ENCODE measurements at regions not wholly inside any gene's neighbourhood (a gene's known extent, or its start where the extent isn't known, plus 50 kb on each side); places are given as distances from the start of the nearest gene placed in this dataset.

- no peak for DNase-seq
Measured at GRCh38 chr2:5921081-5921642, 229.0 kb downstream of the SOX11 start.

DNA sequence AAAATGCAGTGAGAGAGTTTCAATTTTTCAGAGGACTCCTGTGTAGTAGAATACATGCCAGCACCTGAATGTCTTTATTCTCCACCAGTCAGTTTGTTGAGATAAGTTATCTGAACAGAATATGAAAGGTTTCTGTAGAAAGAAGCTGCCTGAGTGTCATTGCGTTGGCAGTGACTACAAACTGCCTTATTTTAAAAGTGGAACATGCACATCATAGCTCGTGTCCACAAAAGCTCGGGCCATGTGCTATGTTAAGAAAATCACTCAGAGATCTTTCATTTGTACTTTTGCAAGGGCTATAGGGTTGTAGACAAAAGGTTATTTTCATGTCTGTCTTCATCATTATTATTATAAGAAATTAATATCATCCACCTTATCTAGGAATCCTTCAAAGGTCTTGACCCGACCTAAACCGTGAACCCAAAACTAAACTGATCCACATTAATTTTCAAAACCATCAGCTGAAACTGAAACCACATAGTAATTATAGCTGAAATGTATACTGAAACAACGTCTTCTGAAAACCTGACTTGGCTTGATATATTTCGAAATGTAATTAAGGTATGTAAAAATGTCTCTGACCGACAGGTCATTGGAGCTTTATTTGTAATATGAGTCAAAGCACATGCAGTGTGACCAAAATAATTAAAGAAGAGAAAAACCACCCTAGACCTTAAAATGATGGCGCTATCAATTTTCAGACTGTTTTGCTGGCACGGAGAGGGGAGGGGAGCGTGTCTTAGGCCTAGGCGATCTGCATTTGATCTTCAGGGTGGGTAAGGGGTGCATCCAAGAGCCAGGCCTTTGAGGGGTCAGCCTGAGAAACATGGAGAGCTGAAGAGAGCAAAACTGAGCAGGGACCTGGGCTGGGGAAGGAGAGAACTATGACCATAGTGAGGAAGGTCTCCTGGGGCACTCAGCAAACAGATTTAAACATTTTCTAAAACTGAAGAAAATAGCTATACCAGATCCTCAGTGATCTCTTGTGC lies 232.1 kb downstream of the SOX11 start:
- DNase-seq, result no peak

- DNase-seq, result no peak
Measured at GRCh38 chr2:5925604-5926003, 233.4 kb downstream of the SOX11 start.

DNA sequence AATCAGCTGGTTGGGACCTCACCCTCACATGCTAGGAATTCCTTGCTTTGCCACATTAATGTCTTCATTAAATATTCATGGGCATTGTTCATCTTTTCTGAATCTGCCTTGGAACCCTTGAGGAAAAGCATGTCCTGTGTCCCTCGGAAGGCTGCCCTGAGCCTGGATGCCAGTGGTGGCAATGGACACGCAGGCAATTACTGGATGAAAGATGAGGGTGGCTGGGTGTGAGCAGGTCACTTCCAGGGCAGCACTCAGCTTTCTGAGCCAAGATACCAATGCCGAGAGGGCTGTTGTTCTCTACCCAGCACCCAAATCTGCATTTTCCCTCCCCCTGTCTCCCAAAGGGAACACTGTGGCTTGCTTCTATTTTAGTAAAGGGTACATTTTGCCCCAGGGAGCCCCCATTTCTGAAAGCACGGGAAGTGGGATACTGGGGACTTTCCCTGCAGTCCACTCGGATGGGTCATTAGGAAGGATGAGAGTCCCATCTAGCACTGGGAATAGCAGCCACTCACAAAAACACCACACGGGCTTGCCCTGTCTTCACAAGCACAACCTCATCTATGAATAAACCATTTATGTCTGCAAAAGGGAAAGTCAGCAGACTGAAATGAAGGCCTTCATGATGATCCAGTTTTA lies 234.8 kb downstream of the SOX11 start:
- no peak for DNase-seq

- DNase-seq, result no peak
Measured at GRCh38 chr2:5932556-5933469, 240.6 kb downstream of the SOX11 start.

- no peak for DNase-seq
Measured at GRCh38 chr2:5933669-5934068, 241.5 kb downstream of the SOX11 start.

DNA sequence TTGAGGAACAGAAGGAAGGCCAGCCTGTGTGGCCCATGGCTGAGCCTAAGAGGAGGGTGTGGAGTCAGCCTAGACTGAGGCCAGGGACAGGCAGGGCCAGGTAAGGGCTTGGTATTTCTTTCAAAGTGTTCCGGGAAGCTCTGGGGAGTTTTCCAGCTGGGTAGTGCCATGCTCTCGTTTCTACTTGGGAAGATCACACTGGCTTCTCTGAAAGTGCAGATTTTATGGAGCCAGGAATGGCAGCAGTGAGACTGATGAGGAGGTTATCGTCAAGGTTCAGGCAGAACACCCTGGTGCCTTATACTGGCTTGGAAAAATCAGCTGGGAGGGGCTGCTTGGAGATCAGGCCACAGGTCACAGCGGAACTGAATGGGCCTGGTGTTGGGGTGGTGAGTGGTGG lies 245.1 kb downstream of the SOX11 start:
- no peak for DNase-seq

DNA sequence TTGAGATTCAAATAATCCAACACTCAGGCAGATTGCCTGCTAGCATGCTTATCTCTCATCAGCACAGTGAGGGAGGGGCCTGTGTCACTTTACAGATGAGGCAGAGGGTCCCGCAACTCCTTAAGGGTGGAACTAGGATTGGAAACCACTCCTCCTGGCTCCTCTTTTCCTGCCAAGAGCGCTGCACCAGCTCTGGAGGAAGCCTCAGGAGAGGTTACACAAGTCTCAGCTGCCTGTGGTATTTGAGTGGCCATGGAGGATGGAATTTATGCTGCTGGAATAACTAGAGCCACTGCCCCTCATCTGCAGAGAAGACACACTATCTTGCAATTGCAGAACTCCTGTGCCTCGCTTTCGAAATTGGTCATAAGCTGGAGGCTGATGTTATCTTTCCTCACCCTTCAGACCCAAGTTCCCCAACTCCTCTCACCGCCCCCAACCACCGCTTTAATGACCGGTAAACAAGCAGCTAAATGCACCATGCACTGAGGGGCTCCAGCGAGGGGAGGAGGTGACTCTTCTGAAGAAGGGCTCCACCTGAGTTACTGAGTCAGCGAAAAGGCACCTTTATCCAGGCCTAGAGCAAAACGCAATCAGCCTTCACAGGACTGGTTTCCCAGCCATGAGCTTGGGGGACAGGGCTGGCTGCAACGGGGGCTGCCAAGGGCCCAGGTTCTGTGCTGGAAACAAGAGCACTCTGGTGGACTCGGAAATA lies 245.8 kb downstream of the SOX11 start:
- DNase-seq, result no peak

DNA sequence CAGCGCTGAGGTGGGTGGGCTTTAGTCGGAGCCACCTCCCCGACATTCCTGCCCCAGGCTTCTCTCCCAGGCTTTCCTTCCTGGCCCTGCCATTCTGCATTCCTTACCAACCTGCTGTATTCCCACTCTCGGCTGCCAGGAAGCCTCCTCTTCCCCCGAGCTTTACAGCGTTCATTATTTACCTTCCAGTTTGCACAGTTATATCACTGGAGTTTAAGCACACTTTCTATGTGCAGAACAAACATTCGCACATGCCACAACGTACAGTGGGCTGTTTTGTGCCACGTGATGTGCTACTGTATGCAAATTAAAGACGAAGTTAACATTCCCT lies 246.3 kb downstream of the SOX11 start:
- no peak for DNase-seq

GRCh38 chr2:5939553-5939952 lies 247.4 kb downstream of the SOX11 start:
- no peak for DNase-seq

- no peak for DNase-seq
Measured at GRCh38 chr2:5940596-5941535, 248.7 kb downstream of the SOX11 start.

DNA sequence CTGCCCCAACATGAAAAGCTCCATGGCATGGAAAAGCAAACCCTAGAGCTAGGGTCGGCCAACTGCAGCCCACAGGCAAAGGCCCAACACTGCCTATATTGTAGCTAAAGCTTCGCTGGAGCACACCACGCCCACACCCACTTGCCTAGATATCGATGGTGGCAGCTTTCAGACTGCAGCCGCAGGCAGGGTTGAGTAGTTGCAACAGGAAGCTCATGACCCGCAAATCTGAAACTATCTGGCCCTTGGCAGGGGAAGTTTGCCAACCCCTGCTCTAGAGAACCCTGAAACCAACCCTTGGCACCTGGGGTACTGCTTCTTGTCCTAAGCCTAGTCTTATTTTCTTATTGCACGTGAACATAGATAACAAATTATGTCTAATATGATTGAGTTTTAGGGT lies 250.0 kb downstream of the SOX11 start:
- no peak for DNase-seq

GRCh38 chr2:5945742-5946141 lies 253.6 kb downstream of the SOX11 start:
- no peak for DNase-seq

GRCh38 chr2:5946225-5947115 lies 254.3 kb downstream of the SOX11 start:
- DNase-seq, result no peak

DNA sequence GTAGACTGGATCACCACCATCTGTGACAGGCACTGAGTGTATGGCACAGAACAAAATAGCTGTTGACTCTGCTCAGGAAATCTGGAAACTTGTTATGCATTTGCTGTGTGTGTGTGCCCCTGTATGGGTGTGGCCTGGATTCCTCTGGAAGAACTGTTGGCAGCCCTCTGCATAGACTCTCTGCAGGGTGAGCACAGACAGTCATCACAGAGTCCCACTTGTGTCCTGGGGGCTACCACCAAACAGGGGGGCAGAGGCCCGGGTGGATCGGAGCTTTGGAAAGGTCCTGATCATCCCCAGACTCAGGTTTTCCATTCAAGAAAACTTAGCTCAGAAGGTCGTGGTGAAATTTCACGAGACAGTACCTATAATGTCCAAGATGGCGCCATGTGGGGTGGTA lies 258.6 kb downstream of the SOX11 start:
- DNase-seq, result no peak

- no peak for DNase-seq
Measured at GRCh38 chr2:5951471-5951870, 259.3 kb downstream of the SOX11 start.

DNA sequence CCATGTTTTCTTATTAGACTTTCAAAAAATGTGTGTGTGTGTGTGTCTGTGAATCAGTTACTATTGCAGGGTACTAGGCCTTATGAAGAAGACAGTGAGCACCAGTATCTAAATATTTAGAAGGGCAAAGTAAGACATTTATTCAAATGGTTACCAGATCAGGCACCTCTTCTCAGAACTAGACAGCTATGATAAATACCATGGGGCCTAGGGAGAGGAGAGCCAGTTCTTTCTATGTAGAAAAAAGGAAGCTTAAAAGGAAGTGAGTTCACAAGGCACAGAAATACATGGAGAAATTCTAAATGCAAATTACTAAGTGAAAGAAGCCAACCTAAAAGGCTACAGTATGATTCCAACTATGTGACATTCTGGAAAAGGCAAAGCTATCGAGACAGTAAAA lies 261.3 kb downstream of the SOX11 start:
- no peak for DNase-seq

DNA sequence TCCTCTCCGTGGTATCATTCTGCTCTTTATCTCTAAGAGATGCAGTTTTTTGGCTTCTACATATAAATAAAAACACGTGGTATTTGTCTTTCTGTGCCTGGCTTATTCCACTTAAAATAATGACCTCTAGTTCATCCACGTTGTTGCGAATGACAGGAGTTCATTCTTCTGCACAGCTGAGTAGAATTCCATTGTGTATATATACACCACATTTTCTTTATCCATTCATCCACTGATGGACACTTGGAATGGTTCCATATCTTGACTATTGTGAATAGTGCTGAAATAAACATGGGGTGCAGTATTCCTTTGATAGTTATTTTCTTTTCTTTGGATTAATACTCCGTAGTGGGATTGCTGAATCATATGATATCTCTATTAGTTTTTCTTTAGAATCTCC lies 262.3 kb downstream of the SOX11 start:
- DNase-seq, result no peak

DNA sequence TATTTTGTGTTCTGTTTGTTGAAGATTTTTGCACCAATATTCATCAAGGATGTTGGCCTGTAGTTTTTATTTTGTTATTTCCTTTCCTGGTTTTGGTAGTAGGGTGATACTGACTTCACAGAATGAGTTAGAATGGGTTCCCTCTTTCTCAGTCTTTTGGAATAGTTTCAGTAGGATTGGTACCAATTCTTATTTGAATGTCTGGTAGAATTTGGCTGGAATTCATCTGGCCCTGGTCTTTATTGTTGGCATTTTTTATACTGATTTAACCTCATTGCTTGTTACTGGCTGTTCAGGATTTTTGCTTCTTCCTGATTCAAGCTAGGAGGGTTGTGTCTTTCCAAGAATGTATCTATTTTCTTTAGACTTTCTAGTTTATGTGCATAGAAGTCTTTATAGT lies 263.7 kb downstream of the SOX11 start:
- no peak for DNase-seq

Measured in NCI-H526 (cell line).